Fibroblast of skin of left biceps (primary cell): ENCODE measurements at regions not wholly inside any gene's neighbourhood (a gene's known extent, or its start where the extent isn't known, plus 50 kb on each side); places are given as distances from the start of the nearest gene placed in this dataset.

Experiments used
- DNase-seq, 2 experiments: peaks; one replicate each; pipeline ENCODE4 v3.0.0-alpha.2; 2013; ENCODE audit warnings: low read depth in 2 of 2

- DNase-seq, result no peak
Measured at GRCh38 chr10:61318429-61318828, 134.8 kb downstream of the TMEM26 start.

- DNase-seq, result no peak
Measured at GRCh38 chr10:61317706-61318105, 135.5 kb downstream of the TMEM26 start.

- no peak for DNase-seq
Measured at GRCh38 chr10:61316676-61317265, 136.4 kb downstream of the TMEM26 start.

GRCh38 chr10:61314273-61314672 is 138.9 kb downstream of the TMEM26 start:
- DNase-seq, result no peak

- no peak for DNase-seq
Measured at GRCh38 chr10:61313460-61313859, 139.7 kb downstream of the TMEM26 start.

GRCh38 chr10:61304746-61305145 is 148.4 kb downstream of the TMEM26 start:
- no peak for DNase-seq

GRCh38 chr10:61302124-61302523 is 151.1 kb downstream of the TMEM26 start:
- DNase-seq, result no peak

GRCh38 chr10:61301575-61301974 is 151.6 kb downstream of the TMEM26 start:
- DNase-seq, result no peak

GRCh38 chr10:61299841-61300240 is 153.3 kb downstream of the TMEM26 start:
- DNase-seq, result no peak

GRCh38 chr10:61299156-61299555 is 154.0 kb downstream of the TMEM26 start:
- DNase-seq, result no peak

GRCh38 chr10:61298194-61298593 is 155.0 kb downstream of the TMEM26 start:
- no peak for DNase-seq

GRCh38 chr10:61296161-61296560 is 157.0 kb downstream of the TMEM26 start:
- no peak for DNase-seq

- DNase-seq, result no peak
Measured at GRCh38 chr10:61294131-61294530, 159.1 kb downstream of the TMEM26 start.

- no peak for DNase-seq
Measured at GRCh38 chr10:61289813-61290212, 163.4 kb downstream of the TMEM26 start.

GRCh38 chr10:61286686-61287085 is 166.5 kb downstream of the TMEM26 start:
- DNase-seq, result no peak

GRCh38 chr10:61285749-61286148 is 167.4 kb downstream of the TMEM26 start:
- no peak for DNase-seq

GRCh38 chr10:61284222-61284890 is 168.8 kb downstream of the TMEM26 start:
- peak in 1 of 2 experiments; percentile 40 for DNase-seq

- no peak for DNase-seq
Measured at GRCh38 chr10:61283481-61284221, 169.5 kb downstream of the TMEM26 start.

GRCh38 chr10:61283066-61283465 is 170.1 kb downstream of the TMEM26 start:
- DNase-seq, result no peak

- peak in 1 of 2 experiments; percentile 26 for DNase-seq
Measured at GRCh38 chr10:61280303-61280702, 172.9 kb downstream of the TMEM26 start.

GRCh38 chr10:61279400-61279799 is 173.8 kb downstream of the TMEM26 start:
- DNase-seq, result no peak

- no peak for DNase-seq
Measured at GRCh38 chr10:61278556-61278955, 174.6 kb downstream of the TMEM26 start.

- no peak for DNase-seq
Measured at GRCh38 chr10:61272781-61273180, 180.4 kb downstream of the TMEM26 start.
